ENCODE measurements at regions not wholly inside any gene's neighbourhood (a gene's known extent, or its start where the extent isn't known, plus 50 kb on each side); places are given as distances from the start of the nearest gene placed in this dataset.

DNA sequence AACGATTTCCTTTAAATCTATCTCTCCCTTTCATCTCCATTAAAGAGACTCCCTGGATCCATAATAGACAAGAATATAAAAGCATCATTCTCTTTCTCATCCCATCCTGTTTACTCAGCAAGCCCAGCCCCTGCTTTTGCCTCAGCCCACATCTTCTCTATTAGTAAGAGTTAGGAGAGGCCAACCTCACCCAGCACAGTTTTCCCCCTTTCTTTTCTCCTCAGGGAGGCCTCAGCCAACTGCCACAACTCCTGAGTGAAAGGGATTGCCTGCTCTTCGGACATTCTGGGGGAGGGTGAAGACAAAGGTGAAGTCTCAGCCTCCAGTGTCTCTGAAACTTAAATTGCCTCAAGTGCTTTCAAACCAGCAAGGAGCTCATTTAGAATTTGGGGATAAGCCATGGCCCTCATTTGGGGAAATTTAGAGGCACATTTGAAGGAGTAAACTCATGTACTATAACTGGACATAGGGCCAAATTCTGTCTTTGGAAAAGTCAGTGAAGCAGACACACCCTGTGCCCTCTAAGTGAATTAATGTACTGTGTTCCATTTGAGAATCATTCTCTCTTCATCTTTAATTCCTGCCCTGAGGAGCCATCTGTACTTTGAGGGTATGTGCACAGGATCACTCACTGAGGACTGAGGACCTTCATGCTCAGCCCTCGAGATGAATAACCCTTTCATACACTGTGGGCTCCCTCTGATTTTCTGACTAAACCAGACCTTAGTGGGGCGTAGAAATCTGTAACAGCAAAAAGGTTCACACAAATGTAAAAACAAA, 82.5 kb downstream of the SOX2 start:
- TF ChIP-seq EZH2phosphoT487 (IDR thresholded peaks at IDR 0.05; ENCODE audit: insufficient read depth, low read depth), result no peak
- TF ChIP-seq EZH2 (IDR thresholded peaks at IDR 0.05; ENCODE audit: insufficient read depth, poor library complexity, severe bottlenecking), result no peak

All from GM23248 (cell line).